T47D (cell line): ENCODE measurements at regions not wholly inside any gene's neighbourhood (a gene's known extent, or its start where the extent isn't known, plus 50 kb on each side); places are given as distances from the start of the nearest gene placed in this dataset.

Experiments used
- DNase-seq, 2 experiments: peaks; one replicate each; pipeline versions ENCODE4 v3.0.0 to v3.0.0-alpha.2; 2011 to 2012; ENCODE audit warnings: low read depth in 1 of 2, low spot score in 1 of 2
- JUND ChIP-seq: IDR thresholded peaks from 2 replicates; pipeline ENCODE4 v1.6.1; 2012; ENCODE audit warnings: low read depth
- in situ Hi-C: cut with HindIII; loops from 2 replicates; pipeline ENCODE4 v1.10.0; 2016; ENCODE audit warnings: low sequenced_read_pairs, low pct_unique_long_range_greater_than_20kb

GRCh38 chr3:72310419-72311380 lies 525.8 kb upstream of the PROK2 start:
- peak in 1 of 2 experiments; percentile 46 for DNase-seq
- in situ Hi-C loops, result no loop called here
- no peak for TF ChIP-seq JUND

GRCh38 chr3:72309661-72310418 lies 524.9 kb upstream of the PROK2 start:
- no peak for TF ChIP-seq JUND
- in situ Hi-C loops, result no loop called here
- DNase-seq, result no peak

- no peak for DNase-seq
- in situ Hi-C loops, result no loop called here
- TF ChIP-seq JUND, result no peak
Observed at GRCh38 chr3:72308641-72309040, 523.7 kb upstream of the PROK2 start.

GRCh38 chr3:72307438-72308115 lies 522.6 kb upstream of the PROK2 start:
- in situ Hi-C loops, result no loop called here
- DNase-seq, result no peak
- no peak for TF ChIP-seq JUND

GRCh38 chr3:72306800-72307341 lies 521.9 kb upstream of the PROK2 start:
- in situ Hi-C loops, result no loop called here
- DNase-seq, result peak in 1 of 2 experiments; percentile 59
- TF ChIP-seq JUND, result no peak

- DNase-seq, result no peak
- in situ Hi-C loops, result no loop called here
- no peak for TF ChIP-seq JUND
Observed at GRCh38 chr3:72303926-72304325, 519.0 kb upstream of the PROK2 start.

- in situ Hi-C loops, result no loop called here
- peak in 1 of 2 experiments; percentile 42 for DNase-seq
- no peak for TF ChIP-seq JUND
Observed at GRCh38 chr3:72301779-72302178, 516.8 kb upstream of the PROK2 start.

GRCh38 chr3:72300621-72301020 lies 515.7 kb upstream of the PROK2 start:
- in situ Hi-C loops, result no loop called here
- TF ChIP-seq JUND, result no peak
- DNase-seq, result no peak

GRCh38 chr3:72299823-72300222 lies 514.9 kb upstream of the PROK2 start:
- no peak for TF ChIP-seq JUND
- in situ Hi-C loops, result no loop called here
- no peak for DNase-seq

GRCh38 chr3:72299321-72299802 lies 514.4 kb upstream of the PROK2 start:
- in situ Hi-C loops, result no loop called here
- no peak for TF ChIP-seq JUND
- DNase-seq, result no peak

GRCh38 chr3:72298201-72299152 lies 513.5 kb upstream of the PROK2 start:
- TF ChIP-seq JUND, result no peak
- peak in 1 of 2 experiments; percentile 41 for DNase-seq
- in situ Hi-C loops, result no loop called here

GRCh38 chr3:72297481-72297880 lies 512.5 kb upstream of the PROK2 start:
- peak in 1 of 2 experiments; percentile 34 for DNase-seq
- TF ChIP-seq JUND, result no peak
- in situ Hi-C loops, result no loop called here
